Limb (tissue), 2 donors: ENCODE measurements at regions not wholly inside any gene's neighbourhood (a gene's known extent, or its start where the extent isn't known, plus 50 kb on each side); places are given as distances from the start of the nearest gene placed in this dataset.
A peak's percentile ranks its signal among the peaks of the same experiment; 100 is the strongest.

ENCODE experiments used
- DNase-seq, 2 donors: peaks; one replicate each; pipeline ENCODE4 v3.0.0-alpha.2; 2016; ENCODE audit errors: extremely low spot score in 2 of 2

- no peak for DNase-seq
These were observed 460.4 kb upstream of the NAALADL2 start for GRCh38 chr3:174398761-174399160.

GRCh38 chr3:174403831-174404230, 455.3 kb upstream of the NAALADL2 start:
- no peak for DNase-seq

- no peak for DNase-seq
These were observed 450.8 kb upstream of the NAALADL2 start for GRCh38 chr3:174408310-174408709.

GRCh38 chr3:174409086-174409743, 449.9 kb upstream of the NAALADL2 start:
- no peak for DNase-seq

- no peak for DNase-seq
These were observed 445.8 kb upstream of the NAALADL2 start for GRCh38 chr3:174413062-174413912.

GRCh38 chr3:174414902-174415301, 444.2 kb upstream of the NAALADL2 start:
- no peak for DNase-seq

- no peak for DNase-seq
These were observed 441.6 kb upstream of the NAALADL2 start for GRCh38 chr3:174417573-174417972.

- no peak for DNase-seq
These were observed 439.9 kb upstream of the NAALADL2 start for GRCh38 chr3:174419216-174419615.

GRCh38 chr3:174423936-174424335, 435.2 kb upstream of the NAALADL2 start:
- DNase-seq = no peak

GRCh38 chr3:174424656-174425055, 434.5 kb upstream of the NAALADL2 start:
- no peak for DNase-seq

GRCh38 chr3:174425422-174425821, 433.7 kb upstream of the NAALADL2 start:
- DNase-seq = no peak

GRCh38 chr3:174430986-174431385, 428.1 kb upstream of the NAALADL2 start:
- no peak for DNase-seq

GRCh38 chr3:174431717-174432116, 427.4 kb upstream of the NAALADL2 start:
- DNase-seq = no peak

- DNase-seq = no peak
These were observed 422.8 kb upstream of the NAALADL2 start for GRCh38 chr3:174436367-174436766.

GRCh38 chr3:174438501-174439145, 420.5 kb upstream of the NAALADL2 start:
- DNase-seq = no peak

- DNase-seq = peak; percentile 41 to 82
These were observed 419.5 kb upstream of the NAALADL2 start for GRCh38 chr3:174439331-174440252.

- peak in 1 of 2 donors; percentile 43 for DNase-seq
These were observed 418.9 kb upstream of the NAALADL2 start for GRCh38 chr3:174440253-174440701.

- DNase-seq = peak; percentile 92 to 94
These were observed 418.2 kb upstream of the NAALADL2 start for GRCh38 chr3:174440741-174441587.

GRCh38 chr3:174441588-174442301, 417.4 kb upstream of the NAALADL2 start:
- peak in 1 of 2 donors; percentile 12 for DNase-seq

GRCh38 chr3:174442302-174442682, 416.8 kb upstream of the NAALADL2 start:
- peak in 1 of 2 donors; percentile 15 for DNase-seq
